ENCODE measurements at regions not wholly inside any gene's neighbourhood (a gene's known extent, or its start where the extent isn't known, plus 50 kb on each side); places are given as distances from the start of the nearest gene placed in this dataset.

DNA sequence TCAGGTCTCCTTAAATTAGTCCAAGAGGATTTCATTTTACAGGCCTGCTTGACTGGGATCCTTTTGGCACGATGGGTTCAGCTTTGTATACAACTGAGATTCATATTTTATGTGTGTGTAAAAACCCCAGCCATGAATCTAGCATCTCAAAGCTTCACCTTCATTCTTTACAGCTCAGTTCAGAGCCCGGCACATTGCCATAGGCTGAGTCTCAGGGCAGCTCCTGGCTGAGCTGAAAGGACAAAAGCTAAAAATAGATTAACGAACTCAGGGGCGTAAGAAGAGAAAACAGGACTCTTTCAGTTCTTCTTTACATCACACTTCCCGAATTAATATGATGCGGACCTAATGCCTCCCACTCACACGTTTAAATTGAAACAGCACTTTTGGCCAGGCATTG, 262.8 kb upstream of the PBX1 start:
- Mint-ChIP-seq H3K9me3 (ENCODE audit: unreplicated experiment) (peaks cover 6% of the 10 kb centered on the region), H3K4me3 (ENCODE audit: unreplicated experiment) (no peak overlapping the region), H3K36me3 (ENCODE audit: unreplicated experiment) (no peaks in the 10 kb centered on the region), H3K4me1 (ENCODE audit: unreplicated experiment) (no peaks in the 10 kb centered on the region), H3K27ac (ENCODE audit: unreplicated experiment) (no peak overlapping the region), H3K27me3 (ENCODE audit: unreplicated experiment) (no peaks in the 10 kb centered on the region)
- TF ChIP-seq, protein P1, sequence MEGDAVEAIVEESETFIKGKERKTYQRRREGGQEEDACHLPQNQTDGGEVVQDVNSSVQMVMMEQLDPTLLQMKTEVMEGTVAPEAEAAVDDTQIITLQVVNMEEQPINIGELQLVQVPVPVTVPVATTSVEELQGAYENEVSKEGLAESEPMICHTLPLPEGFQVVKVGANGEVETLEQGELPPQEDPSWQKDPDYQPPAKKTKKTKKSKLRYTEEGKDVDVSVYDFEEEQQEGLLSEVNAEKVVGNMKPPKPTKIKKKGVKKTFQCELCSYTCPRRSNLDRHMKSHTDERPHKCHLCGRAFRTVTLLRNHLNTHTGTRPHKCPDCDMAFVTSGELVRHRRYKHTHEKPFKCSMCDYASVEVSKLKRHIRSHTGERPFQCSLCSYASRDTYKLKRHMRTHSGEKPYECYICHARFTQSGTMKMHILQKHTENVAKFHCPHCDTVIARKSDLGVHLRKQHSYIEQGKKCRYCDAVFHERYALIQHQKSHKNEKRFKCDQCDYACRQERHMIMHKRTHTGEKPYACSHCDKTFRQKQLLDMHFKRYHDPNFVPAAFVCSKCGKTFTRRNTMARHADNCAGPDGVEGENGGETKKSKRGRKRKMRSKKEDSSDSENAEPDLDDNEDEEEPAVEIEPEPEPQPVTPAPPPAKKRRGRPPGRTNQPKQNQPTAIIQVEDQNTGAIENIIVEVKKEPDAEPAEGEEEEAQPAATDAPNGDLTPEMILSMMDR (IDR thresholded peaks at IDR 0.05) = no peak
- no peak for DNase-seq (ENCODE audit: extremely low spot score, unreplicated experiment)

GRCh38 chr1:164308101-164308500, 250.9 kb upstream of the PBX1 start:
- H3K27ac Mint-ChIP-seq (ENCODE audit: unreplicated experiment) = no peak overlapping the region
- no peaks in the 10 kb centered on the region for H3K4me1 Mint-ChIP-seq (ENCODE audit: unreplicated experiment)
- H3K9me3 Mint-ChIP-seq (ENCODE audit: unreplicated experiment) = peaks cover 9% of the 10 kb centered on the region
- peaks cover 1% of the 10 kb centered on the region for H3K27me3 Mint-ChIP-seq (ENCODE audit: unreplicated experiment)
- TF ChIP-seq, protein P1 (IDR thresholded peaks at IDR 0.05) = no peak
- no peaks in the 10 kb centered on the region for H3K36me3 Mint-ChIP-seq (ENCODE audit: unreplicated experiment)
- H3K4me3 Mint-ChIP-seq (ENCODE audit: unreplicated experiment) = no peak overlapping the region
- DNase-seq (ENCODE audit: extremely low spot score, unreplicated experiment) = no peak

DNA sequence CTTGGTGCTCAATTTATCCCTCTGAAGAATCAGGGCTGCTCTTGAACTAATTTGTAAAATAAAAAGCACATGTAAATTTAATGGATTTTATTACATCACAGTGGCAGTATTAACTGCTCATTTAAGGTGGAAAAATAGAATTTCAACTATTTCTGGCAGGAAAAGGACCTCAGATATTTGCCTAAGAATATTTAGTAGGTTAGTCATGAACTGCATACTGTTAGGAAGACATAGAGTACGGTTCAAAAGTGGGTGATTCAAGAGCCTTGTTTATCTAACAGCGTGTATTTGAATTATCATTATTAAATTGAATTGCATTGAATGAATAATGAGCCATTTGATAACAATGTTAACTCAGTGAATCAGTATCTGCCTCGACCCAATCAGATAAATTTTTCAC, 248.8 kb upstream of the PBX1 start:
- TF ChIP-seq, protein P1 (IDR thresholded peaks at IDR 0.05) = no peak
- peaks cover 4% of the 10 kb centered on the region for H3K27me3 Mint-ChIP-seq (ENCODE audit: unreplicated experiment)
- peaks cover 3% of the 10 kb centered on the region for H3K9me3 Mint-ChIP-seq (ENCODE audit: unreplicated experiment)
- no peak for DNase-seq (ENCODE audit: extremely low spot score, unreplicated experiment)
- no peaks in the 10 kb centered on the region for H3K4me1 Mint-ChIP-seq (ENCODE audit: unreplicated experiment)
- no peak overlapping the region for H3K4me3 Mint-ChIP-seq (ENCODE audit: unreplicated experiment)
- no peaks in the 10 kb centered on the region for H3K36me3 Mint-ChIP-seq (ENCODE audit: unreplicated experiment)
- H3K27ac Mint-ChIP-seq (ENCODE audit: unreplicated experiment) = no peak overlapping the region

DNA sequence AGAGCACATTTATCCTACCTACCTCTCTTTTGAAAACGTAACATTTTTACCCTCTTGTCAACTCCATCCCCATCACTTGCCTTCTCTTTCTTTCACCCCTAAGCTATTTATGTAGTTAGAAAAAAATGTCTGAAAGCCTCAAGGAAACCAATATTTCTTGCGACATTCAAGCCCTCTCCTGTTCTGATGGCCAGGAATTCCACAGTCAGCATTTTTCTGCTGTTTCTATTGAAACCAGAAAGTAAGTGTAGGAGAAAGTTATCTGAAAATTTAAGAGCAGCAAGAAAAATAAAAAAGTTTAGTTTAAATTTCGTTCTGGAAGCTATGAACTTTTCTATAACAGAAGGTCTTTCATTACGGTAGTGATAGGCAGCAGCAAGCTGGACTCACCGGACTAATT, 247.6 kb upstream of the PBX1 start:
- Mint-ChIP-seq H3K4me3 (ENCODE audit: unreplicated experiment) (no peak overlapping the region), H3K36me3 (ENCODE audit: unreplicated experiment) (no peaks in the 10 kb centered on the region), H3K9me3 (ENCODE audit: unreplicated experiment) (no peaks in the 10 kb centered on the region), H3K27me3 (ENCODE audit: unreplicated experiment) (peaks cover 4% of the 10 kb centered on the region), H3K27ac (ENCODE audit: unreplicated experiment) (no peak overlapping the region), H3K4me1 (ENCODE audit: unreplicated experiment) (no peaks in the 10 kb centered on the region)
- TF ChIP-seq, protein P1 (IDR thresholded peaks at IDR 0.05) = no peak
- no peak for DNase-seq (ENCODE audit: extremely low spot score, unreplicated experiment)

DNA sequence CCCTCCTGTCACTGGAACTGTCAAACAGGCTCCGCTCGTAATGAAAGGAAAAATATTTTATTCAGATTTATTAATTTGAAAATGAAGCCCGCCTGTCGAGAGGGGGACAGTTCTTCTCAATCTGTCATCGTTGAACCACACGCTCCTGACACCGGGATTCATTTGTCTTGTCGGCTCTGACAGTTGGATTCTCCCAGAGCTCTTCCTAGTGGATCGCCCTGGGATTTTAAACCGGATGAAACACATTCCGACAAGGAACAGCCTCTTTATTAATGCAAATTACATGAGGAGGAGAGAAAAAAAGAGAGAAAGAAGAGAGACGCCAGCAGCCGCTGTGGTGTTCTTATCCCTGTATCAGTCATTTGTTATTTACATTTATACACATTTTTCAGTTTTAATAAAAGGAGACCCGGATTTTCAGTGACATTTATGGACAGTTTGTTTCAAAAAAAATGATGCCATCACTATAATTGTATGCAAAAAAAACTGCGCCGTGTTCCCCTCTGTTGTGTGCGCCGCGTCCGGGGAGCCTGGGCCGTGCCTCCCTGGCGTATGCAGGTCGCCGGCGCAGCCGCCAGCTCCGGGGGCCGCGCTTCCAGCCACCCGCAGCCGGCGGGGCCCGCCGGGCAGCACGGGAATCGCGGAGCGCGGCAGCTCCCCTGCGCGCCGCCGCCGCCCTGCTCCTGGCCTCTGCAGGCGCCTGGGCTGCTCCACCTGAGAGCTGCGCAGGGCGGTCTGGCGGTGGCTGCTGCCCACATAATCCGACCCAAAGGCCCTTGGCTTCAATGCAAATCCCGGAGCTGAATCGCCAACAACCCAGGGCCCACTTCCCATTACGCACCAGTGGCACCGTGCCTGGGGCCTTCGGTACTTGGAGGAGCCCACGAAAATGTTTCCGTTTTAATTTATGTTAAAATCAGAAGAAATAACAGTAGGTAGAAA, 237.9 kb upstream of the PBX1 start:
- no peak for DNase-seq (ENCODE audit: extremely low spot score, unreplicated experiment)
- TF ChIP-seq, protein P1 (IDR thresholded peaks at IDR 0.05) = no peak
- Mint-ChIP-seq H3K9me3 (ENCODE audit: unreplicated experiment) (peaks cover 4% of the 10 kb centered on the region), H3K27ac (ENCODE audit: unreplicated experiment) (no peak overlapping the region), H3K4me3 (ENCODE audit: unreplicated experiment) (peak overlapping the region; percentile 51), H3K27me3 (ENCODE audit: unreplicated experiment) (peaks cover 26% of the 10 kb centered on the region), H3K36me3 (ENCODE audit: unreplicated experiment) (no peaks in the 10 kb centered on the region), H3K4me1 (ENCODE audit: unreplicated experiment) (peaks cover 3% of the 10 kb centered on the region)
